ENCODE measurements at regions not wholly inside any gene's neighbourhood (a gene's known extent, or its start where the extent isn't known, plus 50 kb on each side); places are given as distances from the start of the nearest gene placed in this dataset.

- no peak overlapping the region for H3K4me3 ChIP-seq
- intact Hi-C loops (cut with micrococcal nuclease), result no loop called here
- no peak overlapping the region for H3K9ac ChIP-seq (ENCODE audit: insufficient read depth in 1 of 2, low read depth in 2 of 2, low read length in 2 of 2)
- H3K4me1 ChIP-seq (replicated peaks in 1 of 2; ENCODE audit: control insufficient read depth in 2 of 2, insufficient read depth in 2 of 2, low read length in 2 of 2), result no peaks in the 10 kb centered on the region
- FAIRE-seq (no peak), ATAC-seq (no peak), DNase-seq (ENCODE audit: extremely low read depth in 1 of 4, low spot score in 3 of 4) (no peak)
- in situ Hi-C loops (cut with MboI), result no loop called here
- no peaks in the 10 kb centered on the region for H3K79me2 ChIP-seq (ENCODE audit: control insufficient read depth, insufficient read depth, low read length)
- 0% methylated on average over 3 of the region's 3 CpGs for WGBS (ENCODE audit: insufficient coverage, low coverage, missing lambda C conversion rate)
- BruUV-seq (replicated peaks), result no TSS peak
- no peak overlapping the region for H2AFZ ChIP-seq (ENCODE audit: low read depth, low read length)
- CTCF ChIA-PET (ENCODE audit: low intra/inter-chr PET ratio), result no interaction called here
- no peaks in the 10 kb centered on the region for H3K27me3 ChIP-seq (ENCODE audit: control insufficient read depth in 2 of 2, insufficient read depth in 2 of 2, low read length in 2 of 2)
- no peak overlapping the region for H3K4me2 ChIP-seq (ENCODE audit: insufficient read depth, low read length)
- no peaks in the 10 kb centered on the region for H3K36me3 ChIP-seq (ENCODE audit: control insufficient read depth, insufficient read depth, low read length)
- POLR2A ChIA-PET, result no interaction called here
- no peaks in the 10 kb centered on the region for H4K20me1 ChIP-seq (replicated peaks; ENCODE audit: control insufficient read depth, insufficient read depth, low read length)
- no peak overlapping the region for H3K27ac ChIP-seq (ENCODE audit: extremely low read depth, low read depth, low read length)
- no peaks in the 10 kb centered on the region for H3K9me3 ChIP-seq (replicated peaks; ENCODE audit: control insufficient read depth, insufficient read depth, low read depth, low read length)
- H3K9me1 ChIP-seq (ENCODE audit: control insufficient read depth, insufficient read depth, low read length), result no peaks in the 10 kb centered on the region
- TF ChIP-seq NONO (IDR thresholded peaks at IDR 0.05; ENCODE audit: low read depth in 2 of 2, low read length in 1 of 2), result no peak
- no peak for TF ChIP-seq ZBTB2 (IDR thresholded peaks at IDR 0.05)
- no peak for TF ChIP-seq GABPB1 (CRISPR knock-in tag; IDR thresholded peaks at IDR 0.05)
- no peak for TF ChIP-seq E4F1 (CRISPR knock-in tag; IDR thresholded peaks at IDR 0.05; ENCODE audit: borderline replicate concordance)
- TF ChIP-seq ZNF512 (tag; IDR thresholded peaks at IDR 0.05), result no peak
- no peak for TF ChIP-seq NCOA4 (IDR thresholded peaks at IDR 0.05; ENCODE audit: partially characterized antibody)
- no peak for TF ChIP-seq BRF1 (IDR thresholded peaks at IDR 0.05; ENCODE audit: borderline replicate concordance, extremely low read depth, insufficient read length)
- no peak for TF ChIP-seq ZBTB43 (CRISPR knock-in tag; IDR thresholded peaks at IDR 0.05)
- no peak for TF ChIP-seq TSHZ1 (CRISPR knock-in tag; IDR thresholded peaks at IDR 0.05)
- TF ChIP-seq NR2C1 (IDR thresholded peaks at IDR 0.05), result no peak
- TF ChIP-seq NR2C1 (tag; IDR thresholded peaks at IDR 0.05), result no peak
Observed at GRCh38 chr6:96302991-96303390, 218.6 kb upstream of the UFL1 start.
